Loucy (cell line): ENCODE measurements at regions not wholly inside any gene's neighbourhood (a gene's known extent, or its start where the extent isn't known, plus 50 kb on each side); places are given as distances from the start of the nearest gene placed in this dataset.

Source experiments
- H2AFZ ChIP-seq: fragments of 200-600 bp; sonication (generic); 2 replicates; pipeline ENCODE4 v1.6.0; 2016; ENCODE audit warnings: antibody characterized with exemption, mild to moderate bottlenecking, low read length, moderate library complexity
- H3F3A ChIP-seq: fragments of 200-600 bp; 2 replicates; pipeline ENCODE4 v1.6.0; 2016; ENCODE audit warnings: antibody characterized with exemption, low read depth, mild to moderate bottlenecking
- H3K27me3 ChIP-seq: fragments of 200-600 bp; sonication (generic); 2 replicates; pipeline ENCODE4 v1.6.1; 2014; ENCODE audit warnings: low read length, mild to moderate bottlenecking; ENCODE audit not compliant: insufficient read depth, poor library complexity, severe bottlenecking
- H3K36me3 ChIP-seq: fragments of 200-600 bp; sonication (generic); 2 replicates; pipeline ENCODE4 v1.6.1; 2016; ENCODE audit warnings: low read length; ENCODE audit not compliant: insufficient read depth
- H3K4me1 ChIP-seq: fragments of 200-600 bp; sonication (generic); 2 replicates; pipeline ENCODE4 v1.5.1; 2014; ENCODE audit warnings: low read length, mild to moderate bottlenecking; ENCODE audit not compliant: insufficient read depth, poor library complexity, severe bottlenecking
- H3K4me2 ChIP-seq: fragments of 200-600 bp; sonication (generic); 2 replicates; pipeline ENCODE4 v1.6.0; 2014; ENCODE audit warnings: antibody characterized with exemption, low read length, low read depth, mild to moderate bottlenecking; ENCODE audit not compliant: poor library complexity, severe bottlenecking
- H3K4me3 ChIP-seq: fragments of 200-600 bp; sonication (generic); 2 replicates; pipeline ENCODE4 v1.5.1; 2014; ENCODE audit warnings: low read length, mild to moderate bottlenecking, mixed read lengths; ENCODE audit not compliant: poor library complexity, severe bottlenecking
- H3K79me2 ChIP-seq: fragments of 200-600 bp; sonication (generic); 2 replicates; pipeline ENCODE4 v1.6.1; 2014; ENCODE audit warnings: low read length; ENCODE audit not compliant: insufficient read depth
- H3K9ac ChIP-seq: fragments of 200-600 bp; sonication (generic); 2 replicates; pipeline ENCODE4 v1.6.0; 2014; ENCODE audit warnings: mild to moderate bottlenecking, low read depth, low read length, moderate library complexity; ENCODE audit not compliant: poor library complexity, severe bottlenecking
- H3K9me2 ChIP-seq: fragments of 200-600 bp; sonication (generic); replicated peaks from 2 replicates; pipeline ENCODE4 v1.6.1; 2016; ENCODE audit warnings: low read depth, low read length, mixed read lengths
- H3K9me3 ChIP-seq: fragments of 200-600 bp; sonication (generic); 2 replicates; pipeline ENCODE4 v1.6.1; 2014; ENCODE audit warnings: mild to moderate bottlenecking, antibody characterized with exemption, low read length, low read depth; ENCODE audit not compliant: insufficient read depth
- H4K20me1 ChIP-seq: fragments of 200-600 bp; sonication (generic); 2 replicates; pipeline ENCODE4 v1.6.0; 2014; ENCODE audit warnings: antibody characterized with exemption, low read length, mild to moderate bottlenecking; ENCODE audit not compliant: insufficient read depth, poor library complexity, severe bottlenecking
- EZH2phosphoT487 ChIP-seq: fragments of 200-600 bp; IDR thresholded peaks from 2 replicates; pipeline ENCODE4 v1.6.1; 2018; ENCODE audit warnings: antibody characterized with exemption, mild to moderate bottlenecking, moderate library complexity, borderline replicate concordance
- TF ChIP-seq, protein P1 (sequence below): fragments of 200-600 bp; sonication (generic); conservative IDR thresholded peaks from 2 replicates; pipeline ENCODE4 v1.5.1; 2014; ENCODE audit warnings: mild to moderate bottlenecking, antibody characterized with exemption, low read length

DNA sequence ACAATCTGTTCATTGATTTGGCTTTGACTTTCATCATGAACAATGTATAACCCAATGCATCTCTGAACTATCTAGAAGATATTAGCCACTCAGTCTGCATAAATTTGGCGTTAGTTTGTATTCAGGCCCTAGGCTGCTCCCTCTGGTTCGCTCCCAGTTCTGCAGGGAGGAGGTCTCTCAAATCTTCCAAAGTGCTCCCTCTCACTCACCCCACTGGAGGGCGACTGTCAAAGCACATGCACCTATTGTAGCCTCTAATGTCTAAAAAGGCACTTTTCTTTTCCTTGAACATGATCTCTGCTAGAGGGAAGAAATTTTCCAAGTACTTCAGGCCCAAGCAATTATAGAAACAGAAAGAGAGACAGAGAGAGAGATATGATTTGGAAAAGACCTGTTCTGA lies 291.5 kb downstream of the TDRD15 start:
- Histone ChIP-seq H2AFZ (no peak overlapping the region), H3K4me1 (no peaks in the 10 kb centered on the region), H3F3A (no peaks in the 10 kb centered on the region), H3K27me3 (no peaks in the 10 kb centered on the region), H4K20me1 (no peaks in the 10 kb centered on the region), H3K4me2 (no peak overlapping the region), H3K9ac (no peak overlapping the region), H3K9me3 (no peaks in the 10 kb centered on the region), H3K79me2 (no peaks in the 10 kb centered on the region), H3K9me2 (no peaks in the 10 kb centered on the region), H3K36me3 (no peaks in the 10 kb centered on the region), H3K4me3 (no peak overlapping the region)
- TF ChIP-seq EZH2phosphoT487: no peak
- TF ChIP-seq, protein P1, sequence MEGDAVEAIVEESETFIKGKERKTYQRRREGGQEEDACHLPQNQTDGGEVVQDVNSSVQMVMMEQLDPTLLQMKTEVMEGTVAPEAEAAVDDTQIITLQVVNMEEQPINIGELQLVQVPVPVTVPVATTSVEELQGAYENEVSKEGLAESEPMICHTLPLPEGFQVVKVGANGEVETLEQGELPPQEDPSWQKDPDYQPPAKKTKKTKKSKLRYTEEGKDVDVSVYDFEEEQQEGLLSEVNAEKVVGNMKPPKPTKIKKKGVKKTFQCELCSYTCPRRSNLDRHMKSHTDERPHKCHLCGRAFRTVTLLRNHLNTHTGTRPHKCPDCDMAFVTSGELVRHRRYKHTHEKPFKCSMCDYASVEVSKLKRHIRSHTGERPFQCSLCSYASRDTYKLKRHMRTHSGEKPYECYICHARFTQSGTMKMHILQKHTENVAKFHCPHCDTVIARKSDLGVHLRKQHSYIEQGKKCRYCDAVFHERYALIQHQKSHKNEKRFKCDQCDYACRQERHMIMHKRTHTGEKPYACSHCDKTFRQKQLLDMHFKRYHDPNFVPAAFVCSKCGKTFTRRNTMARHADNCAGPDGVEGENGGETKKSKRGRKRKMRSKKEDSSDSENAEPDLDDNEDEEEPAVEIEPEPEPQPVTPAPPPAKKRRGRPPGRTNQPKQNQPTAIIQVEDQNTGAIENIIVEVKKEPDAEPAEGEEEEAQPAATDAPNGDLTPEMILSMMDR: no peak

DNA sequence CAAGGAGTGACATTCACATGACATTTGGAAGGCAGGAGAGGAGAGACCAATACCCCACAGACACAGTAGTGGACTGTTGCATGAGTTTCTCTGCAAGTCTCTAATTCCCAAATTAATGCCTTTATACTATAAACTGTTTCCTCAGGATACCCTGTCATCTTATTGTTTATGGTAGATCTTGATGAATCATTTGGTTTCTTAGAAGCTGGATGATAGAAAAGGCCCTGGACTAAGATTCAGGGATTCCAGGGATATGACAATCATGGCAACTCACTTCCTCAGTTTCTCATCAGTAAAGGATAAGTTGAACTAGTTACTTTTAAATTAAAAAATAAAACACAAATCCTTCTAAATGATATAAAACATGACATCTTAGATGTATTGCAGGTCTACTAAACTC lies 292.5 kb downstream of the TDRD15 start:
- H3K9me2 ChIP-seq: no peaks in the 10 kb centered on the region
- TF ChIP-seq, protein P1: no peak
- no peak for TF ChIP-seq EZH2phosphoT487
- no peaks in the 10 kb centered on the region for H3K79me2 ChIP-seq
- no peaks in the 10 kb centered on the region for H3K9me3 ChIP-seq
- H3K4me2 ChIP-seq: no peak overlapping the region
- H2AFZ ChIP-seq: no peak overlapping the region
- H3F3A ChIP-seq: no peaks in the 10 kb centered on the region
- H3K36me3 ChIP-seq: no peaks in the 10 kb centered on the region
- H3K27me3 ChIP-seq: no peaks in the 10 kb centered on the region
- H3K9ac ChIP-seq: no peak overlapping the region
- H4K20me1 ChIP-seq: no peaks in the 10 kb centered on the region
- H3K4me1 ChIP-seq: no peaks in the 10 kb centered on the region
- no peak overlapping the region for H3K4me3 ChIP-seq

DNA sequence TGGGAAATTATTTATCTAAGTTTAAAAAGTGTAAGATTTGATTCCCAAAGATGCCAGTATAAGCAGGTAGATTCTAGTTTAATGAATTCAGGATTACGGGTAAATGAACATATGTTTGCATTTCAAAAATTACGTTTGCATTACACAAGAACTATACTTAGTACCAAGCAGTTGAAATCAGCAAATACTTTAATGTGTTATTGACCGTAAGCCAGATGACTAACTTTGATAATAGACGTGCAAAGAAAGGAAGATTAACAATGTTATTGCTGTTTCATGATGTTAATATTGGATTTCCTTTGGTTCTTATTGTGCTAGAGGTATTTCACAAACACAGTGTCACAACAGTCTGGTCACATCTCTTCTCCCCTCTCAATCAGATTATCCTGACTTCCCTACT lies 294.7 kb downstream of the TDRD15 start:
- Histone ChIP-seq H3K9me2 (no peaks in the 10 kb centered on the region), H3F3A (no peaks in the 10 kb centered on the region), H4K20me1 (no peaks in the 10 kb centered on the region), H3K36me3 (no peaks in the 10 kb centered on the region), H2AFZ (no peak overlapping the region), H3K9me3 (no peaks in the 10 kb centered on the region), H3K4me1 (no peaks in the 10 kb centered on the region), H3K4me3 (no peak overlapping the region), H3K79me2 (no peaks in the 10 kb centered on the region), H3K4me2 (no peak overlapping the region), H3K27me3 (no peaks in the 10 kb centered on the region), H3K9ac (no peak overlapping the region)
- TF ChIP-seq, protein P1: no peak
- TF ChIP-seq EZH2phosphoT487: no peak
